ENCODE measurements at regions not wholly inside any gene's neighbourhood (a gene's known extent, or its start where the extent isn't known, plus 50 kb on each side); places are given as distances from the start of the nearest gene placed in this dataset.

- in situ Hi-C loops (cut with MboI; ENCODE audit: low pct_unique_long_range_greater_than_20kb, low sequenced_read_pairs), result no loop called here
- no peak for DNase-seq
Measured at GRCh38 chr6:139597771-139598755, 223.6 kb upstream of the CITED2 start.

DNA sequence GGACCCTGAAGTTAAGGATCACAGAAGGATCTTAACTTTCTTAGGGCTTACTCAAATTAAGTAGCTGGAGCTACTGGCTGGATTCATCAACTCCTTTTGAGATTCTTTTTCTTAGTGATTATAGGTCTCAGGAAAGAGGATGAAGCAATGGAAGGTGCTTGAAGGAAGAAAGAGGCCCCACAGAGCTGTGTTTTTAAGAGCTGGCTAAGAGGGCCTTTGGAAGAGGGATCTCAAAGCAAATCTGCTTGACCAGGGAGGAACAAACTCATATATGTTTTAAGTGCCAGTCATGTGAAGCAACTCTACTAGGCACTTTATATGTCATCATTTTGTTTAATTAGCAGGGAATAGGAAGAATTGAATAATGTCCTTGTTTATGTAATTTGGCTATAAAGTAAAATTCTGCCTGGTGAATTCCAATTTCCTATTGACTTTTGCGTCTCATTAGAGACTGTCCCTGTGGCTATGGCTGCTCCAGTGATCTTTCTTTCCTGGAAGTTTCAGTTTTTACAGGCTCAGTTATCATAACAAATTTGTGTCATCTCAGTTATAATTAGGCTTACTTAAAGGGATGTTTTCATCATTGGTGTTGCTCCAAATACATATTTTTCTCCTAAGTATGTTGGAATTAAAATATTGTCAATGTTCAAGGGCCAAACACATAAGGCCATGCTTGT, 222.8 kb upstream of the CITED2 start:
- DNase-seq, result no peak
- in situ Hi-C loops (cut with MboI; ENCODE audit: low pct_unique_long_range_greater_than_20kb, low sequenced_read_pairs), result no loop called here

GRCh38 chr6:139595183-139595582, 220.7 kb upstream of the CITED2 start:
- DNase-seq, result no peak
- in situ Hi-C loops (cut with MboI; ENCODE audit: low pct_unique_long_range_greater_than_20kb, low sequenced_read_pairs), result no loop called here

- in situ Hi-C loops (cut with MboI; ENCODE audit: low pct_unique_long_range_greater_than_20kb, low sequenced_read_pairs), result no loop called here
- no peak for DNase-seq
Measured at GRCh38 chr6:139594333-139594965, 220.0 kb upstream of the CITED2 start.

GRCh38 chr6:139593081-139593480, 218.6 kb upstream of the CITED2 start:
- DNase-seq, result no peak
- in situ Hi-C loops (cut with MboI; ENCODE audit: low pct_unique_long_range_greater_than_20kb, low sequenced_read_pairs), result no loop called here

DNA sequence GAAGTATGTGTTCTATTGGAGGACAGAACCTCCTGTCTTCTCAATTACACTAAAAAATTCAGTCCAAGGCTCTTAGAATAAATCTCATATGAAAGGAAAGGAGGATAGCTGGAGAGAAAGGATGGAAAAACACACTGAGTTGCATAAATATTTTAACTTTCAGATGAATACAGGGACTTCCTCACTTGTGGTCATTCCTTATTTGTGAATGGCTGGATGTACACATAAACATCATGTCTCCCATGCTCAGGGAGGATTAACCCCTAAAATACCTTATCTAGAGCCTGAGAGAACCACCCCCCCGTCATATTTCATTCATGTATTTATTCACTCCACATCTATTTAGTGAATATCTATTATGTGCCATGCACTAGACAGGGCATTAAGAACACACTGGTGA, 217.6 kb upstream of the CITED2 start:
- in situ Hi-C loops (cut with MboI; ENCODE audit: low pct_unique_long_range_greater_than_20kb, low sequenced_read_pairs), result no loop called here
- DNase-seq, result no peak

DNA sequence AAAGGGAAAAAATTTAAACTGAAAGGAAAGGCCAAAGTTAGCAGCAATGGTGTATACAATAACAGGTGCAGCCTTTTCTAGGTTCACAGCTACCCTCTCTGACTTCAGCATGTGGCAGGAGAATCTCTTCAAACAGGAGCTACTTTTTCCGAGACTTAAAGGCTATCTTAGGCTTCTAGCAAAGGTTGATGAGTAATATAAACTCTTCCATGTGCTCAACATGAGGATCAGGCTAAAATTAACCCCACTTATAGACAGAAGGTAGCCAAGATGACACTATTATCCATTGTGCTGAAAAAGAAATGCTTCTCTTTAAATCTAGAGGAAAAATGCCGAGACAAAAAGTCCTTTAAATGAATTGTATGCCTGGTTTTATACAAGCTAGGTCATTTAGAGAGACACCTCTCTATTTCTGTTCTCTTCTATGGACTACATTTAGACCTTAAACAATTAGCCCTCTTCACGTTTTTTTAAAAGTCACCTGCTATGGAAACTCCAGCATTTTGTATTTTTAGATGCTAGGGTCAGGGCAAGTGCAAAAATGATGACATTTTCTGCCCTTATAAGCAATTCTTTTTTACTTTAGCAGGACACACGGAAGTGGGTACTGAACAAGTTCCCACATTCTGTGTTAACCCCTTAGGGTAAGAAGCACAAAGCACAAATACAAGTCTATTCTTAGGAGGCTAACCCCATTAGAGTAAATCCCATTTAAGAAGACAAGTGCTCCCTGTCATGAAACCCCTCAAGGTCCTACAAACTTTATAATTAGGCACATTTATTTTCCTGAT, 216.8 kb upstream of the CITED2 start:
- no peak for DNase-seq
- in situ Hi-C loops (cut with MboI; ENCODE audit: low pct_unique_long_range_greater_than_20kb, low sequenced_read_pairs), result no loop called here

- in situ Hi-C loops (cut with MboI; ENCODE audit: low pct_unique_long_range_greater_than_20kb, low sequenced_read_pairs), result no loop called here
- DNase-seq, result no peak
Measured at GRCh38 chr6:139590206-139590605, 215.8 kb upstream of the CITED2 start.

DNA sequence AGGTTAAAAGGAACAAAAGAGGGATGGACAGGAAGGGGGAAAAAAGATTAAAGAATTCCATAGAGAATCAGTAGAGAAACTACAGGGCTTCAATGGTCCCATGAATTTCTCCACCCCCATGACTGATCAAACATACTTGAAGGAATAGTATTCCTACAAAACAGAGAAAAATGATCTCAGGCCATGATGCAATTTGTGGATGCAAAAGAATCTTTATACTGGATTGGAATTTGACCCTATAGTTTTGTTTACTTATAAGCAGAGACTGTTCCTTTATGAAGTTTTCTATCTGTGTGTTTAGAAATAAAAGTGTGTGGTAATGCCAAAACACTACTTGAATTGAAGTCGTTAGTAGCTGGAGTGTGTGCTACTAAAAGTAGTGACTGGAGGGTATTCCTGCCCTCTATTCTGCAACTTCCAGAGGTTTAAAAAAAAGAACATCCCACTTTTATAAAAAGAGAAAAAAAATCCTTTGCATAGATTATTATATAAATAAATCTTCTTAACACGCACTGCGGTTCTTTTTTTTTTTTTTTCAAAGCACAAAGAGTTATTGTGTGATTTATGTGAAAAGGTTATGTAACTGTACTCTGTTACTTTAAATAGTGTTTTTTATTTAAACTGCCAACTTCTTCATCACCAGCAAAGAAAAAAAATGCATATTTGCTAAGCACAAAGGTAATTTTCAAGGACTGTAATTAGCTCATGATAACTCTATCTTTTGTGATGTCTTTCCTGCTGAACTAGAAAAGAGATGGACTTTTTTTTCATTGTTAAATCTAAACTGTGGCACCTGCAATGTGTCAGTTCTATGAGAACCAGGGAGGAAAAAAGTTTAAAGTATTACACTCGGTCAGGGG, 214.5 kb upstream of the CITED2 start:
- DNase-seq, result no peak
- in situ Hi-C loops (cut with MboI; ENCODE audit: low pct_unique_long_range_greater_than_20kb, low sequenced_read_pairs), result no loop called here

GRCh38 chr6:139588076-139588639, 213.7 kb upstream of the CITED2 start:
- in situ Hi-C loops (cut with MboI; ENCODE audit: low pct_unique_long_range_greater_than_20kb, low sequenced_read_pairs), result no loop called here
- no peak for DNase-seq

- DNase-seq, result no peak
- in situ Hi-C loops (cut with MboI; ENCODE audit: low pct_unique_long_range_greater_than_20kb, low sequenced_read_pairs), result no loop called here
Measured at GRCh38 chr6:139587469-139587868, 213.0 kb upstream of the CITED2 start.

GRCh38 chr6:139586273-139586672, 211.8 kb upstream of the CITED2 start:
- DNase-seq, result no peak
- in situ Hi-C loops (cut with MboI; ENCODE audit: low pct_unique_long_range_greater_than_20kb, low sequenced_read_pairs), result no loop called here

DNA sequence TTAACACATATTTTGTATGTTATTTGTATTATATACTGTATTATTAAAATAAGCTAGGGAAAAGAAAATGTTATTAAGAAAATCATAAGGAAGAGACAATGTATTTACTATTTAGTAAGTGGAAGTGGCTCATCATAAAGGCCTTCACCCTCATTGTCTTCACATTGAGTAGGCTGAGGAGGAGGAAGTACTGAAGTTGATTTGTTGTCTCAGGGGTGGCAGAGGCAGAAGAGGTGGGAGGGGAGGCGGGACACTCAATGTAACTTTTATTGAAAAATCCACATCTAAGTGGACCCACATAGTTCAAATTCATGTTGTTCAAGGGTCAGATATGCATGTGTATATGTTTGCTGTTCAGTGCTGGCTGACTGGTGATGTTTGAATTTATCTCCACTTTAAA, 210.2 kb upstream of the CITED2 start:
- no peak for DNase-seq
- in situ Hi-C loops (cut with MboI; ENCODE audit: low pct_unique_long_range_greater_than_20kb, low sequenced_read_pairs), result no loop called here

- in situ Hi-C loops (cut with MboI; ENCODE audit: low pct_unique_long_range_greater_than_20kb, low sequenced_read_pairs), result no loop called here
- no peak for DNase-seq
Measured at GRCh38 chr6:139583420-139583819, 209.0 kb upstream of the CITED2 start.

GRCh38 chr6:139582956-139583355, 208.5 kb upstream of the CITED2 start:
- in situ Hi-C loops (cut with MboI; ENCODE audit: low pct_unique_long_range_greater_than_20kb, low sequenced_read_pairs), result no loop called here
- DNase-seq, result no peak

DNA sequence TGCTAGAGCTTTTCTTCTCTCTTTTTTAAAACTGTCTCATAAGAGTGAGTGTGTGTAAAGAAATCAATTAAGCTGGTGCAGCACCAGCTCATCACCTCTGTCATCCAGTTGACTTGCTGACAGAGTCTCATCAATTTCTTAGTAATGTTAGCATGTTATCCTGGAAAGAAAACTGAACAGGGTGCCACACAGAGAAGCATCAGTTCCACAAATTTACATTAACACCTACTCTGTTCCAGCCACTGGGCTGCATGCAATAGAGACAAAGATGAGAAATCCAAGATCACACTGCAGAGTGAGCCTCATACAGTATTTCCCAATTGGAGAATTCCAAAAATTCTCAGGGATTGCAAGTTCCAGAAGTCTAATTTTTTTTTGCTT, 207.0 kb upstream of the CITED2 start:
- in situ Hi-C loops (cut with MboI; ENCODE audit: low pct_unique_long_range_greater_than_20kb, low sequenced_read_pairs), result no loop called here
- DNase-seq, result no peak

DNA sequence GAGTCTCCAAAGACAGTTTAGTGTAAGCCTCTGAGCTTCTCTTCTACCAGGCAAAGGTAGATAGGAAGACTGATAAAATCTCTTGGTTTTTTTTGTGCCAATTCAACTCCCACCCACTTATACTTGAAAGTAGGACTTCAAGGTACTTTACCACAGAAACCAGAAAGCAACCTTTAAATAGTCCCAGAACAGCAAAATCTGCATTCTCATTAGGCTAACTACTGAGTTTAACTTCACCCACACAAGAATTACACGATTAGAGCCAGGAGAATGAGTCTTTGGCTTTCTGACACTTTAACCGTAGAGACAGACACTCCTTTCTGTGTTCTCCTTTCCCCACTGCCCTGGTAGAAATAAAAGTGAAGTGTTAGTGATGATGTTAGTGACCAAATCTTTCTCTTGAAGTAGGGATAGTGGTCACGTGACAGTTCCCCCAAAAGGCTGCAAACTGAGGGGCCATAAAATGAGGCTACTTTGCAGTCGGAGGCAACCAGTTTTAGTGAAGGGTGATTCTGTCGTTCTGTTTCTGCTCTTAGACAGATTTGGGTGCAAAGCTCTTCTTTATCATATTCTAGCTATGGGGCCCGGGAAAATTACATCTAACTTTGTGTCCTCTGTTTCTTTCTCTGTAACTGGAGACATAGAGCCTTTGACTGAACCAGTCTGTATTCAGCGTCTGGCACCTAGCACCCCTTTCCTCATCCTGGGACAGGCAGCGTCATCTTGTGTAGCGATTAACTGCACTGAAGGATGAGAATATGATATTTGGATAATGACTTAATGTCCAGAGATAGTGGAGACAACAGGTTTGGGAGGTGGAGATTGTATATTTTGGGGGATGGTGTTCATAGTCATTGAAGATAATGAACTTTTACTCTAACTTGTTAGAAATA, 206.4 kb upstream of the CITED2 start:
- no peak for DNase-seq
- in situ Hi-C loops (cut with MboI; ENCODE audit: low pct_unique_long_range_greater_than_20kb, low sequenced_read_pairs), result no loop called here
